CD4-positive, CD25-positive, alpha-beta regulatory T cell (primary cell): ENCODE measurements at regions not wholly inside any gene's neighbourhood (a gene's known extent, or its start where the extent isn't known, plus 50 kb on each side); places are given as distances from the start of the nearest gene placed in this dataset.

ENCODE experiments used
- ATAC-seq, 2 donors: fragments of 150-1000 bp; cut with Tn5 transposase; one replicate each; pipeline ENCODE4 v1.10.0; 2021; ENCODE audit warnings: low read depth in 2 of 2, moderate number of reproducible peaks in 2 of 2, moderate library complexity in 1 of 2
- DNase-seq, 3 donors: peaks; one replicate each; pipeline versions ENCODE4 v3.0.0 to v3.0.0-alpha.2; 2012 to 2022; ENCODE audit warnings: mixed read lengths in 1 of 3
- H3K27ac ChIP-seq: one replicate; pipeline ENCODE4 v1.7.0; 2013; ENCODE audit warnings: mild to moderate bottlenecking, low read length; ENCODE audit not compliant: insufficient read depth, poor library complexity, severe bottlenecking
- H3K27me3 ChIP-seq: one replicate; pipeline ENCODE4 v1.7.0; 2013; ENCODE audit warnings: low read length; ENCODE audit not compliant: control insufficient read depth, insufficient read depth
- H3K36me3 ChIP-seq: one replicate; pipeline ENCODE4 v1.7.0; 2013; ENCODE audit warnings: mild to moderate bottlenecking, low read length, moderate library complexity; ENCODE audit not compliant: control insufficient read depth, insufficient read depth
- H3K4me1 ChIP-seq: 2 replicates; pipeline ENCODE4 v1.7.0; 2013; ENCODE audit warnings: mild to moderate bottlenecking, low read length; ENCODE audit not compliant: insufficient read depth, control insufficient read depth, poor library complexity, severe bottlenecking
- H3K4me3 ChIP-seq: one replicate; pipeline ENCODE4 v1.7.0; 2013; ENCODE audit warnings: low read depth, mild to moderate bottlenecking, low read length, moderate library complexity
- H3K9me3 ChIP-seq, 2 experiments: 1 replicate in 1 of 2; 2 replicates in 1 of 2; pipeline ENCODE4 v1.7.0; 2013; ENCODE audit warnings: low read length in 2 of 2, mild to moderate bottlenecking in 1 of 2, moderate library complexity in 1 of 2; ENCODE audit not compliant: control insufficient read depth in 2 of 2
- H3K27ac Mint-ChIP-seq, 3 donors: one replicate each; pipeline ENCODE4 v1.8.0; 2020 to 2022; ENCODE audit warnings: mild to moderate bottlenecking in 3 of 3, mixed read lengths in 3 of 3, moderate library complexity in 2 of 3
- H3K27me3 Mint-ChIP-seq: one replicate; pipeline ENCODE4 v1.8.0; 2022; ENCODE audit warnings: mild to moderate bottlenecking, mixed read lengths
- H3K36me3 Mint-ChIP-seq: one replicate; pipeline ENCODE4 v1.8.0; 2020; ENCODE audit warnings: mixed read lengths
- H3K4me1 Mint-ChIP-seq, 4 donors: one replicate each; pipeline ENCODE4 v1.8.0; 2020 to 2022; ENCODE audit warnings: mixed read lengths in 4 of 4, mild to moderate bottlenecking in 1 of 4
- H3K4me3 Mint-ChIP-seq, 4 donors: one replicate each; pipeline ENCODE4 v1.8.0; 2020 to 2022; ENCODE audit warnings: mild to moderate bottlenecking in 4 of 4, mixed read lengths in 4 of 4, moderate library complexity in 3 of 4
- H3K9me3 Mint-ChIP-seq, 7 donors: one replicate each; pipeline ENCODE4 v1.8.0; 2020 to 2022; ENCODE audit warnings: mixed read lengths in 7 of 7, mild to moderate bottlenecking in 3 of 7, moderate library complexity in 2 of 7

- no peak overlapping the region for H3K27ac ChIP-seq
- no peaks in the 10 kb centered on the region for H3K36me3 ChIP-seq
- no peaks in the 10 kb centered on the region for H3K4me1 Mint-ChIP-seq
- no peaks in the 10 kb centered on the region for H3K27me3 ChIP-seq
- no peak overlapping the region for H3K4me3 Mint-ChIP-seq
- ATAC-seq (no peak), DNase-seq (no peak)
- no peaks in the 10 kb centered on the region for H3K36me3 Mint-ChIP-seq
- no peak overlapping the region for H3K4me3 ChIP-seq
- H3K27ac Mint-ChIP-seq: no peak overlapping the region
- H3K9me3 Mint-ChIP-seq: peaks cover 0 to 18% (median 1%) of the 10 kb centered on the region in 7 donors
- no peaks in the 10 kb centered on the region for H3K27me3 Mint-ChIP-seq
- no peaks in the 10 kb centered on the region for H3K4me1 ChIP-seq
- no peaks in the 10 kb centered on the region for H3K9me3 ChIP-seq
Measured at GRCh38 chr2:145715601-145716000, 1195.7 kb upstream of the ZEB2 start.

GRCh38 chr2:145710303-145710702 lies 1190.4 kb upstream of the ZEB2 start:
- Mint-ChIP-seq H3K4me3 (no peak overlapping the region), H3K9me3 (peaks cover 0 to 22% (median 4%) of the 10 kb centered on the region in 7 donors), H3K27ac (no peak overlapping the region), H3K27me3 (no peaks in the 10 kb centered on the region), H3K4me1 (no peaks in the 10 kb centered on the region), H3K36me3 (no peaks in the 10 kb centered on the region)
- DNase-seq: no peak
- Histone ChIP-seq H3K4me1 (no peaks in the 10 kb centered on the region), H3K27ac (no peak overlapping the region), H3K27me3 (no peaks in the 10 kb centered on the region), H3K9me3 (peaks cover 0 to 2% of the 10 kb centered on the region in 2 experiments), H3K4me3 (no peak overlapping the region), H3K36me3 (no peaks in the 10 kb centered on the region)
- ATAC-seq: no peak

GRCh38 chr2:145702305-145702704 lies 1182.4 kb upstream of the ZEB2 start:
- H3K27ac ChIP-seq: no peak overlapping the region
- Mint-ChIP-seq H3K4me1 (no peaks in the 10 kb centered on the region), H3K4me3 (no peak overlapping the region), H3K9me3 (peaks cover 0 to 30% (median 5%) of the 10 kb centered on the region in 7 donors), H3K27ac (no peak overlapping the region), H3K36me3 (no peaks in the 10 kb centered on the region), H3K27me3 (no peaks in the 10 kb centered on the region)
- no peaks in the 10 kb centered on the region for H3K27me3 ChIP-seq
- DNase-seq (no peak), ATAC-seq (no peak)
- H3K9me3 ChIP-seq: peaks cover 0 to 2% of the 10 kb centered on the region in 2 experiments
- no peaks in the 10 kb centered on the region for H3K4me1 ChIP-seq
- no peaks in the 10 kb centered on the region for H3K36me3 ChIP-seq
- H3K4me3 ChIP-seq: no peak overlapping the region

- no peak for DNase-seq
- Mint-ChIP-seq H3K9me3 (peaks cover 0 to 2% (median 0%) of the 10 kb centered on the region in 7 donors), H3K36me3 (no peaks in the 10 kb centered on the region), H3K27me3 (no peaks in the 10 kb centered on the region), H3K27ac (no peak overlapping the region), H3K4me3 (no peak overlapping the region), H3K4me1 (no peaks in the 10 kb centered on the region)
- Histone ChIP-seq H3K27ac (no peak overlapping the region), H3K4me1 (no peaks in the 10 kb centered on the region), H3K9me3 (no peaks in the 10 kb centered on the region), H3K27me3 (no peaks in the 10 kb centered on the region), H3K4me3 (no peak overlapping the region), H3K36me3 (no peaks in the 10 kb centered on the region)
- peak; percentile 52 to 65 for ATAC-seq
Measured at GRCh38 chr2:145692971-145693478, 1173.1 kb upstream of the ZEB2 start.

- no peak overlapping the region for H3K4me3 Mint-ChIP-seq
Measured at GRCh38 chr2:145691659-145692058, 1171.7 kb upstream of the ZEB2 start.

GRCh38 chr2:145690183-145690778 lies 1170.4 kb upstream of the ZEB2 start:
- H3K9me3 Mint-ChIP-seq: peaks cover 0 to 6% (median 0%) of the 10 kb centered on the region in 7 donors
- no peaks in the 10 kb centered on the region for H3K27me3 Mint-ChIP-seq
- no peaks in the 10 kb centered on the region for H3K27me3 ChIP-seq

More at GRCh38 chr2:145691659-145692058, 1171.7 kb upstream of the ZEB2 start:
- Mint-ChIP-seq H3K4me1 (no peaks in the 10 kb centered on the region), H3K27me3 (no peaks in the 10 kb centered on the region), H3K27ac (no peak overlapping the region), H3K36me3 (no peaks in the 10 kb centered on the region), H3K9me3 (peaks cover 0 to 2% (median 0%) of the 10 kb centered on the region in 7 donors)
- DNase-seq (no peak), ATAC-seq (no peak)
- no peak overlapping the region for H3K27ac ChIP-seq
- H3K4me3 ChIP-seq: no peak overlapping the region
- no peaks in the 10 kb centered on the region for H3K36me3 ChIP-seq
- H3K9me3 ChIP-seq: no peaks in the 10 kb centered on the region
- H3K27me3 ChIP-seq: no peaks in the 10 kb centered on the region
- H3K4me1 ChIP-seq: no peaks in the 10 kb centered on the region

GRCh38 chr2:145689277-145689676 lies 1169.4 kb upstream of the ZEB2 start:
- H3K9me3 ChIP-seq: no peaks in the 10 kb centered on the region
- no peaks in the 10 kb centered on the region for H3K4me1 Mint-ChIP-seq
- H3K9me3 Mint-ChIP-seq: peaks cover 0 to 6% (median 0%) of the 10 kb centered on the region in 7 donors
- H3K27me3 Mint-ChIP-seq: no peaks in the 10 kb centered on the region
- H3K27ac Mint-ChIP-seq: no peak overlapping the region
- H3K36me3 ChIP-seq: no peaks in the 10 kb centered on the region
- H3K36me3 Mint-ChIP-seq: no peaks in the 10 kb centered on the region
- no peak for ATAC-seq
- H3K4me3 ChIP-seq: no peak overlapping the region
- no peak for DNase-seq
- H3K27ac ChIP-seq: no peak overlapping the region
- no peaks in the 10 kb centered on the region for H3K4me1 ChIP-seq
- H3K4me3 Mint-ChIP-seq: no peak overlapping the region
- no peaks in the 10 kb centered on the region for H3K27me3 ChIP-seq

More at GRCh38 chr2:145690183-145690778, 1170.4 kb upstream of the ZEB2 start:
- H3K36me3 Mint-ChIP-seq: no peaks in the 10 kb centered on the region
- no peak overlapping the region for H3K27ac ChIP-seq
- no peaks in the 10 kb centered on the region for H3K4me1 Mint-ChIP-seq
- DNase-seq (no peak), ATAC-seq (no peak)
- H3K9me3 ChIP-seq: no peaks in the 10 kb centered on the region
- H3K4me3 ChIP-seq: no peak overlapping the region
- H3K4me3 Mint-ChIP-seq: no peak overlapping the region
- H3K36me3 ChIP-seq: no peaks in the 10 kb centered on the region
- H3K27ac Mint-ChIP-seq: no peak overlapping the region
- no peaks in the 10 kb centered on the region for H3K4me1 ChIP-seq

- Mint-ChIP-seq H3K9me3 (peaks cover 0 to 6% (median 0%) of the 10 kb centered on the region in 7 donors), H3K27me3 (no peaks in the 10 kb centered on the region), H3K27ac (no peak overlapping the region), H3K4me1 (no peaks in the 10 kb centered on the region), H3K4me3 (no peak overlapping the region), H3K36me3 (no peaks in the 10 kb centered on the region)
- Histone ChIP-seq H3K9me3 (no peaks in the 10 kb centered on the region), H3K4me1 (no peaks in the 10 kb centered on the region), H3K36me3 (no peaks in the 10 kb centered on the region), H3K27me3 (no peaks in the 10 kb centered on the region), H3K4me3 (no peak overlapping the region), H3K27ac (no peak overlapping the region)
- ATAC-seq: no peak
- DNase-seq: no peak
Measured at GRCh38 chr2:145688156-145688555, 1168.2 kb upstream of the ZEB2 start.
